ENCODE measurements at regions not wholly inside any gene's neighbourhood (a gene's known extent, or its start where the extent isn't known, plus 50 kb on each side); places are given as distances from the start of the nearest gene placed in this dataset.

GRCh38 chr10:3281941-3282673, 109.5 kb upstream of the PITRM1 start:
- no peak overlapping the region for H3K4me3 ChIP-seq
- DNase-seq (ENCODE audit: extremely low spot score in 2 of 2) = no peak
- H3K27me3 ChIP-seq = no peaks in the 10 kb centered on the region
- H3K4me1 ChIP-seq = no peaks in the 10 kb centered on the region
- no peak overlapping the region for H3K27ac ChIP-seq
- no peaks in the 10 kb centered on the region for H3K9me3 ChIP-seq
- H3K36me3 ChIP-seq = no peaks in the 10 kb centered on the region
- intact Hi-C loops (cut with DNase I) = no loop called here
- TF ChIP-seq POLR2AphosphoS5 (IDR thresholded peaks at IDR 0.05; ENCODE audit: insufficient read depth in 1 of 2, low read depth in 1 of 2) (no peak), POLR2A (IDR thresholded peaks at IDR 0.05) (no peak), CTCF (IDR thresholded peaks at IDR 0.05) (no peak)

GRCh38 chr10:3278771-3279170, 106.2 kb upstream of the PITRM1 start:
- Histone ChIP-seq H3K27ac (no peak overlapping the region), H3K9me3 (no peaks in the 10 kb centered on the region), H3K4me3 (no peak overlapping the region), H3K4me1 (no peaks in the 10 kb centered on the region), H3K36me3 (no peaks in the 10 kb centered on the region), H3K27me3 (no peaks in the 10 kb centered on the region)
- DNase-seq (ENCODE audit: extremely low spot score in 2 of 2) = no peak
- TF ChIP-seq CTCF (IDR thresholded peaks at IDR 0.05) (no peak), POLR2AphosphoS5 (IDR thresholded peaks at IDR 0.05; ENCODE audit: insufficient read depth in 1 of 2, low read depth in 1 of 2) (no peak), POLR2A (IDR thresholded peaks at IDR 0.05) (no peak)
- intact Hi-C loops (cut with DNase I) = no loop called here

- no peaks in the 10 kb centered on the region for H3K36me3 ChIP-seq
- H3K4me1 ChIP-seq = no peaks in the 10 kb centered on the region
- no peaks in the 10 kb centered on the region for H3K27me3 ChIP-seq
- no peaks in the 10 kb centered on the region for H3K9me3 ChIP-seq
- no peak overlapping the region for H3K27ac ChIP-seq
- TF ChIP-seq POLR2AphosphoS5 (IDR thresholded peaks at IDR 0.05; ENCODE audit: insufficient read depth in 1 of 2, low read depth in 1 of 2) (no peak), POLR2A (IDR thresholded peaks at IDR 0.05) (no peak), CTCF (IDR thresholded peaks at IDR 0.05) (no peak)
- intact Hi-C loops (cut with DNase I) = no loop called here
- H3K4me3 ChIP-seq = no peak overlapping the region
- no peak for DNase-seq (ENCODE audit: extremely low spot score in 2 of 2)
Measured at GRCh38 chr10:3277566-3277965, 105.0 kb upstream of the PITRM1 start.

- no peak for TF ChIP-seq POLR2A (IDR thresholded peaks at IDR 0.05)
- TF ChIP-seq POLR2AphosphoS5 (IDR thresholded peaks at IDR 0.05; ENCODE audit: insufficient read depth in 1 of 2, low read depth in 1 of 2) = no peak
- H3K27me3 ChIP-seq = no peaks in the 10 kb centered on the region
- no peaks in the 10 kb centered on the region for H3K36me3 ChIP-seq
- no peak for DNase-seq (ENCODE audit: extremely low spot score in 2 of 2)
- no peaks in the 10 kb centered on the region for H3K9me3 ChIP-seq
- H3K4me1 ChIP-seq = no peaks in the 10 kb centered on the region
- no peak overlapping the region for H3K4me3 ChIP-seq
- intact Hi-C loops (cut with DNase I) = no loop called here
- H3K27ac ChIP-seq = no peak overlapping the region
Measured at GRCh38 chr10:3274414-3274813, 101.8 kb upstream of the PITRM1 start.

GRCh38 chr10:3273966-3274365, 101.4 kb upstream of the PITRM1 start:
- Histone ChIP-seq H3K9me3 (no peaks in the 10 kb centered on the region), H3K27ac (no peak overlapping the region), H3K4me3 (no peak overlapping the region), H3K27me3 (no peaks in the 10 kb centered on the region), H3K36me3 (no peaks in the 10 kb centered on the region), H3K4me1 (no peaks in the 10 kb centered on the region)
- DNase-seq (ENCODE audit: extremely low spot score in 2 of 2) = no peak
- intact Hi-C loops (cut with DNase I) = no loop called here
- no peak for TF ChIP-seq POLR2AphosphoS5 (IDR thresholded peaks at IDR 0.05; ENCODE audit: insufficient read depth in 1 of 2, low read depth in 1 of 2)
- TF ChIP-seq POLR2A (IDR thresholded peaks at IDR 0.05) = no peak
- no peak for TF ChIP-seq CTCF (IDR thresholded peaks at IDR 0.05)

Data from vagina (tissue), 2 donors.